Osteocyte (in vitro differentiated cells): ENCODE measurements at regions not wholly inside any gene's neighbourhood (a gene's known extent, or its start where the extent isn't known, plus 50 kb on each side); places are given as distances from the start of the nearest gene placed in this dataset.

Experiments
- DNase-seq: peaks from one replicate; pipeline ENCODE4 v3.0.0; 2021; ENCODE audit warnings: mixed read lengths; ENCODE audit not compliant: unreplicated experiment; ENCODE audit errors: extremely low spot score
- H3K27ac Mint-ChIP-seq: one replicate; pipeline ENCODE4 v1.8.0; 2021; ENCODE audit warnings: mild to moderate bottlenecking, mixed read lengths; ENCODE audit not compliant: unreplicated experiment
- H3K27me3 Mint-ChIP-seq: one replicate; pipeline ENCODE4 v1.8.0; 2021; ENCODE audit warnings: mixed read lengths; ENCODE audit not compliant: unreplicated experiment
- H3K36me3 Mint-ChIP-seq: one replicate; pipeline ENCODE4 v1.8.0; 2021; ENCODE audit warnings: mixed read lengths; ENCODE audit not compliant: unreplicated experiment
- H3K4me1 Mint-ChIP-seq: one replicate; pipeline ENCODE4 v1.8.0; 2021; ENCODE audit warnings: mixed read lengths; ENCODE audit not compliant: unreplicated experiment
- H3K4me3 Mint-ChIP-seq: one replicate; pipeline ENCODE4 v1.8.0; 2021; ENCODE audit warnings: mild to moderate bottlenecking, moderate library complexity, mixed read lengths; ENCODE audit not compliant: unreplicated experiment
- H3K9me3 Mint-ChIP-seq: one replicate; pipeline ENCODE4 v1.8.0; 2021; ENCODE audit warnings: mixed read lengths; ENCODE audit not compliant: unreplicated experiment
- CTCF ChIP-seq: fragments of 200-600 bp; sonication (generic); IDR thresholded peaks from 2 replicates; pipeline ENCODE4 v1.5.0; 2021; ENCODE audit warnings: antibody characterized with exemption, mild to moderate bottlenecking, moderate library complexity

GRCh38 chr16:51540259-51540658 lies 389.2 kb upstream of the SALL1 start:
- no peak for DNase-seq
- Mint-ChIP-seq H3K27me3 (no peaks in the 10 kb centered on the region), H3K4me3 (no peak overlapping the region), H3K4me1 (peaks cover 3% of the 10 kb centered on the region), H3K27ac (no peak overlapping the region), H3K36me3 (no peaks in the 10 kb centered on the region), H3K9me3 (peaks cover 6% of the 10 kb centered on the region)
- no peak for TF ChIP-seq CTCF

GRCh38 chr16:51538707-51539498 lies 387.8 kb upstream of the SALL1 start:
- H3K27me3 Mint-ChIP-seq, result peaks cover under 1% of the 10 kb centered on the region
- peaks cover 3% of the 10 kb centered on the region for H3K4me1 Mint-ChIP-seq
- no peak for DNase-seq
- peaks cover 6% of the 10 kb centered on the region for H3K9me3 Mint-ChIP-seq
- no peak for TF ChIP-seq CTCF
- no peak overlapping the region for H3K4me3 Mint-ChIP-seq
- H3K36me3 Mint-ChIP-seq, result no peaks in the 10 kb centered on the region
- no peak overlapping the region for H3K27ac Mint-ChIP-seq

GRCh38 chr16:51535591-51535990 lies 384.5 kb upstream of the SALL1 start:
- Mint-ChIP-seq H3K9me3 (peaks cover 6% of the 10 kb centered on the region), H3K27ac (no peak overlapping the region), H3K4me3 (no peak overlapping the region), H3K27me3 (peaks cover 2% of the 10 kb centered on the region), H3K36me3 (no peaks in the 10 kb centered on the region), H3K4me1 (peaks cover 3% of the 10 kb centered on the region)
- DNase-seq, result no peak
- TF ChIP-seq CTCF, result no peak

- TF ChIP-seq CTCF, result no peak
- no peaks in the 10 kb centered on the region for H3K36me3 Mint-ChIP-seq
- H3K4me3 Mint-ChIP-seq, result no peak overlapping the region
- H3K27ac Mint-ChIP-seq, result no peak overlapping the region
- peaks cover 2% of the 10 kb centered on the region for H3K27me3 Mint-ChIP-seq
- H3K9me3 Mint-ChIP-seq, result peaks cover 10% of the 10 kb centered on the region
- no peaks in the 10 kb centered on the region for H3K4me1 Mint-ChIP-seq
- DNase-seq, result no peak
Observed at GRCh38 chr16:51532551-51532950, 381.5 kb upstream of the SALL1 start.

- peaks cover 12% of the 10 kb centered on the region for H3K9me3 Mint-ChIP-seq
- DNase-seq, result no peak
- no peaks in the 10 kb centered on the region for H3K4me1 Mint-ChIP-seq
- no peak overlapping the region for H3K4me3 Mint-ChIP-seq
- no peak overlapping the region for H3K27ac Mint-ChIP-seq
- no peak for TF ChIP-seq CTCF
- H3K27me3 Mint-ChIP-seq, result peaks cover 2% of the 10 kb centered on the region
- no peaks in the 10 kb centered on the region for H3K36me3 Mint-ChIP-seq
Observed at GRCh38 chr16:51531271-51531670, 380.2 kb upstream of the SALL1 start.
